ENCODE measurements at regions not wholly inside any gene's neighbourhood (a gene's known extent, or its start where the extent isn't known, plus 50 kb on each side); places are given as distances from the start of the nearest gene placed in this dataset.

- TF ChIP-seq CTCF (IDR thresholded peaks at IDR 0.05) (no peak), POLR2A (IDR thresholded peaks at IDR 0.05) (no peak), POLR2AphosphoS5 (IDR thresholded peaks at IDR 0.05) (no peak)
Observed at GRCh38 chr2:103785432-103785831, 1023.6 kb downstream of the TMEM182 start.
